ENCODE measurements at regions not wholly inside any gene's neighbourhood (a gene's known extent, or its start where the extent isn't known, plus 50 kb on each side); places are given as distances from the start of the nearest gene placed in this dataset.

GRCh38 chr15:98280284-98280975 lies 319.9 kb downstream of the ARRDC4 start:
- DNase-seq: no peak

- no peak for DNase-seq
These were observed 320.6 kb downstream of the ARRDC4 start for GRCh38 chr15:98281130-98281529.

- no peak for DNase-seq
These were observed 322.3 kb downstream of the ARRDC4 start for GRCh38 chr15:98282656-98283332.

- DNase-seq: no peak
These were observed 325.7 kb downstream of the ARRDC4 start for GRCh38 chr15:98286200-98286599.

- DNase-seq: no peak
These were observed 326.3 kb downstream of the ARRDC4 start for GRCh38 chr15:98286831-98287230.

- no peak for DNase-seq
These were observed 327.6 kb downstream of the ARRDC4 start for GRCh38 chr15:98288091-98288590.

- no peak for DNase-seq
These were observed 329.2 kb downstream of the ARRDC4 start for GRCh38 chr15:98289747-98290146.

- peak; percentile 66 for DNase-seq
These were observed 332.1 kb downstream of the ARRDC4 start for GRCh38 chr15:98292442-98293240.

- no peak for DNase-seq
These were observed 333.6 kb downstream of the ARRDC4 start for GRCh38 chr15:98294126-98294525.

- peak; percentile 33 for DNase-seq
These were observed 334.7 kb downstream of the ARRDC4 start for GRCh38 chr15:98295101-98295759.

GRCh38 chr15:98296653-98297052 lies 336.1 kb downstream of the ARRDC4 start:
- no peak for DNase-seq

GRCh38 chr15:98304371-98304770 lies 343.9 kb downstream of the ARRDC4 start:
- DNase-seq: no peak

GRCh38 chr15:98308117-98308516 lies 340.2 kb upstream of the IGF1R start:
- no peak for DNase-seq

GRCh38 chr15:98311566-98312188 lies 336.7 kb upstream of the IGF1R start:
- DNase-seq: peak; percentile 72

- no peak for DNase-seq
These were observed 335.4 kb upstream of the IGF1R start for GRCh38 chr15:98312913-98313312.

- no peak for DNase-seq
These were observed 332.4 kb upstream of the IGF1R start for GRCh38 chr15:98315971-98316370.

- DNase-seq: no peak
These were observed 326.4 kb upstream of the IGF1R start for GRCh38 chr15:98321896-98322295.

GRCh38 chr15:98322581-98322980 lies 325.8 kb upstream of the IGF1R start:
- no peak for DNase-seq

- no peak for DNase-seq
These were observed 323.9 kb upstream of the IGF1R start for GRCh38 chr15:98324341-98324970.

- no peak for DNase-seq
These were observed 321.5 kb upstream of the IGF1R start for GRCh38 chr15:98326804-98327203.

GRCh38 chr15:98330258-98330657 lies 318.1 kb upstream of the IGF1R start:
- DNase-seq: no peak

Data from activated CD4-positive, alpha-beta T cell treated with anti-CD3 and anti-CD28 coated beads, Interleukin-10, Interleukin-2, amounts not matched to agents 100 ng/mL and 50 ng/mL, durations not matched to agents 16 hours and 8 hours (primary cell).